HG03159 (cell line): ENCODE measurements at regions not wholly inside any gene's neighbourhood (a gene's known extent, or its start where the extent isn't known, plus 50 kb on each side); places are given as distances from the start of the nearest gene placed in this dataset.
"Not testable (repeated sequence)": the region's sequence is repeated elsewhere in the genome, so short reads cannot be mapped to it uniquely, and the experiment has no call there.

Experiments
- ATAC-seq: cut with Tn5 transposase; IDR thresholded peaks from one replicate; pipeline ENCODE4 v1.9.1; 2021; ENCODE audit warnings: mild to moderate bottlenecking, moderate library complexity; ENCODE audit not compliant: unreplicated experiment

GRCh38 chr14:89534902-89535685, 118.1 kb upstream of the FOXN3 start:
- no peak for ATAC-seq

DNA sequence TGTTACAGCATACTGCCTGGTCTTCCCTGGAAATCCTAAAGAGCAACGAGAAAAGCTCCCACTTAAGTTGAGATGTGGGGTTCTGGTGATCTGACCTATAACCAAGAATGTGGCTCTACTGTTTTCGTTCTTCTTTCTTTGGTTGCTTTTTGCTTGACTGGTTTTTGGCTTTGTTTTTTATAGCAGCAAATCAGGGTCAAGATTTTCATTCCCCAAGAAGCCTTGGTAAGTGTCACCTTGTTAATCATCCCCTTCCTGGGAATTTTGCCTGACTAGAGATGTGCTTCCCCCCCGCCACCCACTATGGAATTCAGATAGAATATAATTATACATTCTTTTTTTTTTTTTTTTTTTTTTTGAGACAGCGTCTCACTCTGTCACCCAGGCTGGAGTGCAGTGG, 116.7 kb upstream of the FOXN3 start:
- ATAC-seq: no peak

- ATAC-seq: no peak
These were observed 116.1 kb upstream of the FOXN3 start for GRCh38 chr14:89533136-89533535.

- no peak for ATAC-seq
These were observed 114.8 kb upstream of the FOXN3 start for GRCh38 chr14:89531661-89532335.

GRCh38 chr14:89524990-89525667, 108.1 kb upstream of the FOXN3 start:
- ATAC-seq: no peak

GRCh38 chr14:89524412-89524811, 107.4 kb upstream of the FOXN3 start:
- ATAC-seq: no peak

DNA sequence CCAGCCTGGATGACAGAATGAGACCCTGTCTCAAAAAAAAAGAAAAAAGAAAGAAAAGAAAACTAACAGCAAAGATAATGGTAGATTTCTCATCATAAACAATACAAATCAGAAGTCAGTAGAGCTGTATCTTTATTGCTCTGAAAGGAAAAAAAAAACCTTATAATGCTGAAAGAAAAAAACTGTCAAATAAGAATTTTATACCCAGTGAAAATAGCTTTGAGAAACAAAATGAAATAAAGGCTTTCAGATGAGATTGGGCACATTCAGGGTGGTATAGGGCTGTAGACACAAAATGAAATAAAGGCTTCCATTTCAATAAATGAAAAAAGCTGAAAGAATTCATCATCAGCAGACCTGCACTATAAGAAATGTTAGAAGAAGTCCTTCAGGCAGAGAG, 105.0 kb upstream of the FOXN3 start:
- no peak for ATAC-seq

- no peak for ATAC-seq
These were observed 102.0 kb upstream of the FOXN3 start for GRCh38 chr14:89519040-89519439.

DNA sequence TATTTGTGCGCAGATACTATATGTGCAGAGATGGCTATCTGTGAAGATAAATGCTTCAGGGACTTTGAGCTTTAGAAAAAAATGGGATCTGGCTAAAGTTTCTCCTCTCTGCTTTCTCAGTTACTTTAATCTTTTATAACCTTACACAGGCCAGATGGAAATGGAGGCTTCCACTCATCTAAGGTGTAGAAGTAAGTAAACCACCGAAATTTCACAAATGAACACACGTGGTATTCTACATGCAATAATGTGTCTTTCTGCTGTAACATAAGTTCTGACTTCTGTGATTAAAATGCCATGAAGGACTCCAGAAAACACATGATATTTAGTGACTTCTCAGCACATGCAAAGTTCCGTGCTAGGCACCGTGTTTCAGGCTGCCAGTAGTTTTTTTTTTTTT, 99.1 kb upstream of the FOXN3 start:
- no peak for ATAC-seq

DNA sequence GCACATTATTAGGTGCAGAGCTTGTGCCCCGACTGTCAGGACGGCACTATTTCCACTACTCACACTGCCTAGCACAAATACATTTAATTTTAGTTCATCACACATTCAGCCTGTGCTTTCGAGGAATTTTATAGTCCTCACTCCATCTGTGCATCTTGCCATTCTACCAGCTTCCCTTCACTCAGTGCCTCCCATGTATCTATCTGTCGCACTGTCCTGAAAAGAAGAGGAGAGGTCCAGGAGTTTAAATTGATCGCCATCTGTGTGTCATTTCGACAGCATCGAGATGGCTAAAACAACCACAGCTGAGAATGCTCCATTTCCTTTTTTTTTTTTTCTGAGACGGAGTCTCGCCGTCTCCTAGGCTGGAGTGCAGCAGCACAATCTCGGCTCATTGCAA, 97.6 kb upstream of the FOXN3 start:
- no peak for ATAC-seq

DNA sequence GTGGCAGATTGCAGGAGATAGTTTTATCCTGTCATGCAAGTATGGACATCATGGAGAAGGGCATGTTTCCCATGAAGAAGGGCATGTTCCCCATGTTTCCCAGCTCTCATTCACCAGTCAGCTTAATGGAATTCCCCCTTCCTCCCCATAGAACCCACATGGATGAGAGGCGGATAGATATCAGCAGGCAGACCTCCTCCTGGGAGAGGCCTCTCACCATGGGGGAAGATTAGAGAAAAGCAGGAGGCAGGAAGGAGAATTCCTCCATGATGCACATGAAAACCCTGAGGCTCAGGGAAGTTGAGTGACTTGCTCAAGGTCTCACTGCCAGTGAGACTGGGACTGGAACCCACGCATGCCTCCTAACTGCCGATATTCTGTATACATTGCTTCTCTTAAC, 92.9 kb upstream of the FOXN3 start:
- ATAC-seq: no peak

- ATAC-seq: no peak
These were observed 91.8 kb upstream of the FOXN3 start for GRCh38 chr14:89508863-89509262.

DNA sequence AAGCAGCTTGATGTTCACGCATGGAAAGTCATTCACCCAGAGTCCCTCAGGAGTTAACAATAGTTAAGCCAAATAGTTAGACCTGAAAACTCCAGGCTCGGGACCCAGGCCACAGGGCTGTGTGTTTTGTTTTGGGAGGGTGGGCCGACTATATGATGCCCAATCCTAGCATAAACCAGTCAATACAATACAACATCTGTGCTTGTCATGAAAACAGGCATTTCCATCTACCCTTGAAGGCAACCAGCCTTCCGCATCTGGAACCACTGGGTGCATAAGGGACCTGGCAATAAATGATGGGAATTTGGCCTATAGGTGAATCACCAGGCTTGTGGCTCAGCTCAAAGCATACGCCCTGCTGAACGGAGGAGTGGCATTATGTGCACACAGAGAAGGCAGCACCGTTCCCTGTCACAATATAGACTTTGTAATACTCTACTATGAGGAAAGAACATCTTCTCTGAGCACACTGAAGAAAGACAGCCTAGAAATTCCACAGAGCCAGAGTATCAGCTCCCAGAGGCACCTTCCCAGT, 91.0 kb upstream of the FOXN3 start:
- ATAC-seq: no peak

DNA sequence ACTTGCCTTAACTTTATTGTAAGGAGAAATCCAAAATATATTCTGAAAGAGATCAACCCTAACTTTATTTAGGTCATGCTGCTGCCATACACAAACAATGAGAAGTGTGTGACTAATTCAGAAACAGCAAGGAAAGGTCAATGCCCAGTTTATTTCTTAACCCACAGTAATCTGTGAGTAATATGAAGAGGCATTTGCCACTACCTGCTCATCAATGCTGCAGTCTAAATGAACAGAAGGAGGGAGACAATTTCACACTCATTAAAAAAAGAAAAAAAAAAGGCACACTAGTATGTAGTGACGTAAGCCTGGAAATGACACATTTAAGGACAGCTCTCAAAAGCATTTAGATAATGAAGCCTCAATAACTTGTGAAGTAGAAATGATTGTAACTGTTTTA, 90.5 kb upstream of the FOXN3 start:
- ATAC-seq: no peak

GRCh38 chr14:89506891-89507452, 89.9 kb upstream of the FOXN3 start:
- not testable (repeated sequence) for ATAC-seq

DNA sequence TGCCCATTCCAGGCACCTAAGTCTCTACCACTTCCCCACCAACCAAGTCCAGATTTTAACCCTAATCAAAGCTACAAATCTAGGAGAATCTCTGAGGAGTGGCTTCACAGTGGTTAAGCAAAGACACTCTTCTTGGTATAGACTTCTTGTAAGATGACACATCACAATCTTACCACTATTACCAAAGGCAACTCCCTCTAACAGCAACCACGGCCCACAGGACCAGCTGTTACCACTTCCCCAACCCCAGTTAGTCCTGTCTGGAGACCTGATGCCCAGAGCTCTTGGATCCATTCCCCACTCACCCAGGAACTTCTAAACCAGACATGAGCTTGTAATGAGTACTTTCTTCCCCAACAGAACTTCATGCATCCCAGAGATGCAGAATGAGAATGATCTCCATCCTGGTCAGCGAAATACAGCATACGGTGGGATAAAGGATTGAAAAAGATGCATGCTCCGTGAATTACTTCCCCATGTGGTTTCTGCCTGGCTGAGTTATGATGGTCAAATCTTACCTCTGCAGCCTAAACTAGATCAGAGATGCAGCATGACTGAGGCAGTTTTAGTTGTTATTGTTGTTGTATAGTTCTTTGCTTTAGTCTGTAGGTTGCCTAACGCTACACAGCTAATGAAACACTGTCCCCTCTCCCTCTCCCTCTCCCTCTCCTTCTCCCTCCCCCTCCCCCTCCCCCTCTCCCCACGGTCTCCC, 87.7 kb upstream of the FOXN3 start:
- peak; percentile 73 for ATAC-seq

DNA sequence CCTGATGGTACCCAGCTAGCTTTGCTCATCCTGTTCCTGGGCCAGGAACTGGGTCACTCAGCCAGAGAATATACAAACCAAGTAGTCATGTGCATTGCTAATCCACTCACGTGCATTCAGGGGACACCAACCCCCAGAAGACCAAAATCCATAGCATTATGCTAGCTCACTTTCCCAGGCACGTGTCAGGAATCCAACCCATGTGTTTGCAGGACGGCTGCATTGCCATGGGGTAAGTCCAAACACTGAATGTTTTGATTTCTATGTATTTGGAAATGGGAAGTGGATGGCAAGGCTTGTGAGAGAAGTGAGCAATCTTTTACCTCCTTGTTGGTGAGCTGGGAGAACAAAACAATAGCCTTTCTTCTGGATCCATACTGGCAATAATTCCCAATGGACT, 87.1 kb upstream of the FOXN3 start:
- ATAC-seq: no peak

DNA sequence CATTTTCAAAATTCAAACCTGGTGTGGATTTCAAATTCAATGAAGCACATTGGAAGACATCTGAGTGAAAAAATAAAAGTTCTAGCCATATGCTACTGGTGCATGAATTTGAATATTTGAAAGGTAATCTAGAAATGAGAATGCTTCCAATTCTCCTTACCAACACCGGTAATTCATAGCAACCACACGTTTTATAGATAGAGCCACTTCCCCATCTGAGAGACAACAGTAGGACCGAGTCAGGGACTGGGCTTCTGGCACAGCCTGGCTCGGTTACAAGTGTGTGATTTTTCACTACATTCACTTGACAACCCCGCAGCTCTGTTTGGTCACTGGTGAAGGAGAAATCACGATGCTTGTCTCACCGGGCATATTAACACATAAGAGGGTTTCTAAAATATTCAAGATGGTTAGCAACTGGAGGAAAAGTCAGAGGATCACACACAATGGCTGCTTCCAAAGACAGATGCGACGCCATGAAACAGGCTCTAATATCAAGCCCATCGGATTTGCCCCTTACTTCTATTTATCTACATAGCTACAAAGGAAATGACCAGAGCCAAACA, 86.5 kb upstream of the FOXN3 start:
- peak; percentile 66 for ATAC-seq

- no peak for ATAC-seq
These were observed 85.9 kb upstream of the FOXN3 start for GRCh38 chr14:89502966-89503365.

DNA sequence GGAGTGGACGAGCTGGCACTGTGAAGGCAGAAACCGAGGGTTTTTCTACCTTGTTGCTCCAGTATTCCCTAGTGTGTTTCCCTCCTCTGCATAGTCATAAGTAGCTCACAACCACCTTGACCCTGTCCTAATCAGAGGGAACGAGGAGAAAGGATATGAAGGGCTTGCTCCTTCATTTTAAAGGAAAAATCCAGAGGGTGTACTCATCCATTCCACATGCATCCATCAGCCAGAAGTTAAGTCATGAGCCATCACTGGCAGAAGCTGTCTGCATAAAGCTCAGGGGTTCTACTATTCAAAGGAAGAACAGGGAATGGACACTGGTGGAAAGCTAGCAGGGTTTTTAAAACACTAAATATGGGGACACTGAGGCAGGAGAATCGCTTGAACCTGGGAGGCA, 84.3 kb upstream of the FOXN3 start:
- no peak for ATAC-seq
